Coronary artery (tissue), 2 donors: ENCODE measurements at regions not wholly inside any gene's neighbourhood (a gene's known extent, or its start where the extent isn't known, plus 50 kb on each side); places are given as distances from the start of the nearest gene placed in this dataset.

ENCODE experiments used
- DNase-seq: peaks from one replicate; pipeline ENCODE4 v3.0.0-alpha.2; 2017; ENCODE audit warnings: low spot score
- H3K27ac ChIP-seq, 2 donors: fragments of 200-600 bp; sonication (generic); one replicate each; pipeline ENCODE4 v1.5.1; 2016 to 2019
- H3K4me3 ChIP-seq: fragments of 200-600 bp; sonication (generic); 2 replicates; pipeline ENCODE4 v1.5.1; 2016; ENCODE audit warnings: mild to moderate bottlenecking, moderate library complexity
- TF ChIP-seq, protein P1 (sequence below): fragments of 200-600 bp; sonication (generic); IDR thresholded peaks from one replicate; pipeline ENCODE4 v1.5.1; 2019; ENCODE audit warnings: antibody characterized with exemption

DNA sequence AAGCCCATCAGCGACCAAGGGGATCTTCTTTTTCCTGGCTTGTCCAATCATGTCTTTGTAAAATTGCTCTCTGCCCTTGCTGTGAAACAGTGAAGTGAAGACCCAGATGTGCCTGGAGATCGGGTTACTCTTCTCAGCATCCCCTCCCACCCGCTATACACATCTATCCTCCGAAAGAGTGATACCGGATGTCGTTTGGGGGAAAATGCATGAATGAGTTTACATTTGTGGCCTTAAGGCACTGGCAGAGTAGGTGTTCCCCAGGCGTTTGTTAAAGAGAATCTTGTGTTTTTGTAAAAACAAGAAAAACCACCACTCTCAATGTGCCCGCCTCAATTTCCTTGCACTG is 528.3 kb downstream of the CMPK2 start:
- TF ChIP-seq, protein P1, sequence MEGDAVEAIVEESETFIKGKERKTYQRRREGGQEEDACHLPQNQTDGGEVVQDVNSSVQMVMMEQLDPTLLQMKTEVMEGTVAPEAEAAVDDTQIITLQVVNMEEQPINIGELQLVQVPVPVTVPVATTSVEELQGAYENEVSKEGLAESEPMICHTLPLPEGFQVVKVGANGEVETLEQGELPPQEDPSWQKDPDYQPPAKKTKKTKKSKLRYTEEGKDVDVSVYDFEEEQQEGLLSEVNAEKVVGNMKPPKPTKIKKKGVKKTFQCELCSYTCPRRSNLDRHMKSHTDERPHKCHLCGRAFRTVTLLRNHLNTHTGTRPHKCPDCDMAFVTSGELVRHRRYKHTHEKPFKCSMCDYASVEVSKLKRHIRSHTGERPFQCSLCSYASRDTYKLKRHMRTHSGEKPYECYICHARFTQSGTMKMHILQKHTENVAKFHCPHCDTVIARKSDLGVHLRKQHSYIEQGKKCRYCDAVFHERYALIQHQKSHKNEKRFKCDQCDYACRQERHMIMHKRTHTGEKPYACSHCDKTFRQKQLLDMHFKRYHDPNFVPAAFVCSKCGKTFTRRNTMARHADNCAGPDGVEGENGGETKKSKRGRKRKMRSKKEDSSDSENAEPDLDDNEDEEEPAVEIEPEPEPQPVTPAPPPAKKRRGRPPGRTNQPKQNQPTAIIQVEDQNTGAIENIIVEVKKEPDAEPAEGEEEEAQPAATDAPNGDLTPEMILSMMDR: no peak
- no peak overlapping the region for H3K4me3 ChIP-seq
- H3K27ac ChIP-seq: no peak overlapping the region
- DNase-seq: no peak

DNA sequence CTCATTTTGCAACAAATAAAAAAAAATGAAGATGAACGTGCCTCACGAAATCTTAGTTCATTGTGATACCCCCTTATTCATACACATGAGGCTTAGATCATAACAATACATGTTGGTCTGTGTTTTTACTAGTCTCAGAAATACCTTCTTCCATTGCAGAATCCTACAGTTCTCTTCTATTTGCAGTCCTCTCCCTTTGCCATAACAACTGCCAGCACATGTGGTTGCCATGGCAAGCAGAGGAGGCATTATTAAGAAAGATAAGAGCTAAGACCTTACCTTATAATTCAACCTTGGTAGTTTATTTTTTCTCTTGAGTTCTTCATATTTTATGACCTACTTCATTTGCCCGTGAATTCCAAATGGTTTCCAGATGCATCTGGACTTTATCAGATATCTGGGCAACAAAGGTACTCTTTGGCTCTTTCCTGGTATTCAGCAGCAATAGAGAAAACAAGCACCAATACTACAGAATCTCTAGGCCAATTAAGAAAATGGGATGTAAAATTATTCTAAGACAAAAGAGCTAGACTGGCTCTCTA is 524.0 kb downstream of the CMPK2 start:
- DNase-seq: no peak
- TF ChIP-seq, protein P1: no peak
- no peak overlapping the region for H3K4me3 ChIP-seq
- H3K27ac ChIP-seq: no peak overlapping the region

DNA sequence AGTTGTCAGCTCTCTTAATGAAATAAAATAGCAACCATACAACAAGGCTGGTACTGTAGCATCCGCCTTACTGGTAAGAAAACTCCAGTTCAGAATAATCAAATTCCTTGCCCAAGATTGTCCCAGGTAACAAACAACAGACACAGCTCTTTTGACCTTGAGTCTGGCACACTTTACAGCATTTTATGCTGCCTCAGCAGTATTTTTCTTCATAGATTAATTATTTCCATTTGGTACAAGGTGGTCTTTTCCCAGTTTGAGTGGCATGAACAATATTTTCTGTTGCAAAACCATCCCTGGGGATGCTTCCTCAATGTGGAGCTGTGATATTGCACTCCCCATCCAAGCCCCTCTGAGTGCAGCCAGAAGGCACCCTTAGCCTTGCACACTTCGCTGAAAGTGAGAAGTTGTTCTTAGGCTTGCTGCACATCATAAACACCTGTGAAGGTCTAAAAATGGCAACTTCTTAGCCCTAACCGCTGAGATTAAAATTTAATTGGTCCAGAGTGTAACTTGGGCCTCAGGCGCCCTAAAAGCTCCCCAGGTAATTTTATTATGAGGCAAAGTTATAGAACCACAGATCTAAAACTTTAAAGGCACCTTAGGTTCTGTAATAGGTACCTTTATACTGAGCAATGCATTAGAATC is 523.3 kb downstream of the CMPK2 start:
- no peak overlapping the region for H3K4me3 ChIP-seq
- no peak for DNase-seq
- TF ChIP-seq, protein P1: no peak
- H3K27ac ChIP-seq: no peak overlapping the region

DNA sequence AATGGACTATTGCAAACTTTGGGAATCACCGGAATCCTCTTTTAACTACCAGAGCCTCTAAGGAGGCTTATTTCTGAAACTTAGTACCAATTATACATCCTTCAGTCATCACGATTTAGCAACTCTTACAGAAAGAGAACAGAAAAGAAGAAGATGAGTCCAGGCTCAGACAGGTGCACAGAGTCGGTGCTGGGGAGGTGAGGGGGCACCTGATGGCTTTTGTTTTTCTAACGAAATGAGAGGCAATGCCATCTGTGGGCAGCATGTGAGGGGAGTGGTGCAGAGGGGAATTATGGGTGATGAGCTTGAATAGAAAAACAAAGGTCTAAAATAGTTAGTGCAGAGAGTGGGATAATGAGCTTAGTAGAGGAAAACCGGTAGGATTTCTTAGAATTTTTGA is 522.6 kb downstream of the CMPK2 start:
- H3K4me3 ChIP-seq: no peak overlapping the region
- TF ChIP-seq, protein P1: no peak
- H3K27ac ChIP-seq: no peak overlapping the region
- DNase-seq: no peak

DNA sequence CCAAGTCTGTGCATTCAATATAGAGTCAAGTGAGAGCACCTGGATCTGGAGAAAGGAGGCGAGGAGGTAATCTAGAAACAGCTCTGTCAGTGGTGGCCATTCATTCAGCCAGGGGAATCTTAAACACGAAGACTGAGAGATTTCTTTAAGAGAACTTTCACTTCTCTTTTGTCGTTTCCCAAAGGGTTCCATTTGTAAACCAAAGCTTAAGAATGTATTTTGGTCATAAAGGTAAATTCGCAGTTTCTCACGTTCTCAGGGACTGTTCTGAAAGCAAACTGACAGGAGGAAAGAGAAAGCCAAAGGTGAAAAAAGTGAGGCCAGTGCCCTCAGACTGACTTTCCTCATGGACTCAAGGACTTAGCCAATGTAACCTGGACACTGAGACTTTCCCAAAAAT is 513.5 kb downstream of the CMPK2 start:
- TF ChIP-seq, protein P1: no peak
- no peak overlapping the region for H3K4me3 ChIP-seq
- no peak for DNase-seq
- H3K27ac ChIP-seq: no peak overlapping the region

DNA sequence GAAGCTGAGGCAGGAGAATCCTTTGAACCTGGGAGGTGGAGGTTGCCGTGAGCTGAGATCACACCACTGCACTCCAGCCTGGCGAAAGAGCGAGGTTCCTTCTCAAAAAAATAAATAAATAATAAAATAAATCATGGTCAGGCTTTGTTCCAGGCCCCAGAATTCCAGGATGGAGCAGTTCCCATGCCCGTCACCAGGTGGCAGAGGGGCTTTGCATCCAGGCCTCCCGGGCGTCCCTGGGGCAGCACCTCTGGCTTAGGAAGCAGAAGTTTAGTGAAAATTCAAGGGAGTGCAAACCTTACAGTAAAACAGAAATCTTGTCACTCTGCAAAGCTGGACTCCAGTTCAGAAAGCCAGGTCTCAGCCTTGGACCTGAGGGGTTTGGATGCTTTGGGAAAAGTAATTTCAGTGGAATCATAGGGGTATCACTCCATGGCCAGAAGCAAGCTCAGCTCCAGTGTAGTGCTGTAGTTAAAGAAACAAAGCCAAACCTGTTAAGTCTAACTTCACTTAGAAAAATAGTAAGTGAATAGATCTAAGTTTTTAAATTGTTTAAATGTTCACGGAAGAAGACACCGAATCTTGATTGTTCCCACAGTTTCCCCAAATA is 512.7 kb downstream of the CMPK2 start:
- H3K4me3 ChIP-seq: no peak overlapping the region
- TF ChIP-seq, protein P1: no peak
- no peak for DNase-seq

DNA sequence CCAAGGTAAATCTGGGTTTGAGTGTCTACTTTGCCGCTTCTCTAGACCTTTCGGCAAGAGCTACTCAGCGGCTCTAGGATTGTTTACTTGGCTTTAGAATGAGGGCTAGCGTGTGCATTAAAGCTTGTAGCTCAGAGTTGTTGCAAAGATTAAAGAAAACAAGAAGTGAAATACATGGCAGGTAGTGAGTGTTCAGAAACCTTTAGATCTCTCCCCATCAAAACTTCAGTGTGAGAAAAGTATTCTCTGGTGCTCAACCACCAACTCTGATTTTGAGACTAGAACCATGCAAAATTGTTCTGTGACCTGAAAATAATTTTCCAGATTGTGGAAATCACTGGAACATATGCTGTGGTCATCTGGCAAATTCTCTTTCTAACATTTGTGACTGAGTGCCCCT is 512.0 kb downstream of the CMPK2 start:
- TF ChIP-seq, protein P1: no peak
- Histone ChIP-seq H3K27ac (no peak overlapping the region), H3K4me3 (no peak overlapping the region)
- DNase-seq: no peak

More for the DNA sequence above, 512.7 kb downstream of the CMPK2 start:
- no peak overlapping the region for H3K27ac ChIP-seq
